Effector CD4-positive, alpha-beta T cell (primary cell): ENCODE measurements at regions not wholly inside any gene's neighbourhood (a gene's known extent, or its start where the extent isn't known, plus 50 kb on each side); places are given as distances from the start of the nearest gene placed in this dataset.

Experiments used
- DNase-seq: peaks from one replicate; pipeline ENCODE4 v3.0.0-alpha.2; 2020

DNA sequence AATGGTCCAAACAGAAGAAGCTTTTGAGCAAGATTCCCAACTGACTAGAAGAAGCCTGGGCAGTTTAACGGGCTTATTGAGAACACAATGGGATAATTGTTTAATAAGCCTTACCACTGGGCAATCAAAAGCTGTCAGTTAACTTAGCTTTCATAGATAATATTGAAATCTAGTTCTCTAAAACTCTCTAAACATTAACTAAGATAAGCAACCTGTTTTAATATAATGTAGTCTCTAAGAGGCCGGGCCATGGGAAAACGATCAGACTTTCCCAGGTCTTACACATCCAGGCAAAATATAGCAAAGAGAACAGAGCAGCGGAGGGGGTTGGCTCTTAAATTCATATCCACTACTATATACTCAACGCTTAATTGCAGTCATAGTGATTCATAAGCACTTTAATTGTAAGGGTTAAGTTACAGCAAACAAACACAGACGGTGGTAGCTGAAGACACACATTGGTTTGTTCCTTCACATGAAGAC is 128.0 kb upstream of the FAM83B start:
- DNase-seq, result no peak

DNA sequence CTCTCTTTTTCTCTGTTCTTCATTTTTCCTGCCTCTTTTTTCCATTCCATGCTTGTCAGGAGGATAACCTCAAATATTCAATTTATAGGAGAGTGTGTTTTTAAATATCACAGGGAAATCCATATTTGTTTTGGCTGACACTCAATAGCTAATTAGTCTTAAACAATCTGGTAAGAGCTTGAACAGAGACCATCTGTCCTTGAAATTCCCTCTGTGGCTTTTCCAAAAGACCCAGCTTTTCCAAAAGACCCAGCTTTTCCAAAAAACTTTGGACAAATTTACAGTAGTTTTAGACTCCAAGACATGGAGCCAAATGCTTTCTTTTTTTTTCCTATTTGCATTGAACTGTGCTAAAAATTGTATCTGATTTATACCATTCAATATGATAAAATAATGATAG is 127.4 kb upstream of the FAM83B start:
- no peak for DNase-seq

DNA sequence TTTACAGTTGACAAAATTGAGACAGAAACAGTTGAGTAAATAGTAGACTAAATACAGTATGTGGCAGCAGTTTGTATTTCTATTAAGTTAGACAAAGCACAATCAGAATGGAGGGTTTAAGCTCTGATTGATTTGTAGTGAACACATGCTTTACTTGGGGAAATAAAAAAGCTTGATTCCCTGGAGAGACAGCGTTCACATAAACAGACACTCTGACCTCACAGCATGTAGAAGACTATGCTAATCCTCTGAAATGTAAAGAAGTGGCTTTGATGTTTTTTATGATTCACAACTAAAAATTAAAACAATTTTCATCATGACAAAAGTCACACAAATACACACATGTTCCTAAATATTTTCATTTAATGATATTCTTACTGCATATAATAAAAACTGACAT is 126.9 kb upstream of the FAM83B start:
- DNase-seq, result no peak

GRCh38 chr6:54722328-54722727 is 124.2 kb upstream of the FAM83B start:
- DNase-seq, result no peak

DNA sequence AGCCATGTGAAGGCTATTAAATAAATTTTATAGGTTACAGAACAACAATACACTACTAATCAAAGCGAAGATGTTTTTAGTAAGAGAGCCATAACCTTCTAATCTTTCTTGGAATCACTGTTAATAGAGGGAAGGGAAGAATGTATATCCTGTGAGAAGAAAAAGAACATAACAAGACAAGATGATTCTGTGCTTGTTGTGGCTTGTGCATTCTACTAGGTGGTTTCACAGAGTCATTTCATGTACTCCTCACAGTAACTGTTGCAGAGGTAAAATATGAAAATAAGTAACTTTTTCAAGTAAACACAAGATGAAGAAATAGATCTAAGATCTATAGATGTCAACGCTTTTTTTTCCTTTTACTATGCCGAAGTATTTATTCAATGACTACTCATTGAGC is 116.9 kb upstream of the FAM83B start:
- no peak for DNase-seq

DNA sequence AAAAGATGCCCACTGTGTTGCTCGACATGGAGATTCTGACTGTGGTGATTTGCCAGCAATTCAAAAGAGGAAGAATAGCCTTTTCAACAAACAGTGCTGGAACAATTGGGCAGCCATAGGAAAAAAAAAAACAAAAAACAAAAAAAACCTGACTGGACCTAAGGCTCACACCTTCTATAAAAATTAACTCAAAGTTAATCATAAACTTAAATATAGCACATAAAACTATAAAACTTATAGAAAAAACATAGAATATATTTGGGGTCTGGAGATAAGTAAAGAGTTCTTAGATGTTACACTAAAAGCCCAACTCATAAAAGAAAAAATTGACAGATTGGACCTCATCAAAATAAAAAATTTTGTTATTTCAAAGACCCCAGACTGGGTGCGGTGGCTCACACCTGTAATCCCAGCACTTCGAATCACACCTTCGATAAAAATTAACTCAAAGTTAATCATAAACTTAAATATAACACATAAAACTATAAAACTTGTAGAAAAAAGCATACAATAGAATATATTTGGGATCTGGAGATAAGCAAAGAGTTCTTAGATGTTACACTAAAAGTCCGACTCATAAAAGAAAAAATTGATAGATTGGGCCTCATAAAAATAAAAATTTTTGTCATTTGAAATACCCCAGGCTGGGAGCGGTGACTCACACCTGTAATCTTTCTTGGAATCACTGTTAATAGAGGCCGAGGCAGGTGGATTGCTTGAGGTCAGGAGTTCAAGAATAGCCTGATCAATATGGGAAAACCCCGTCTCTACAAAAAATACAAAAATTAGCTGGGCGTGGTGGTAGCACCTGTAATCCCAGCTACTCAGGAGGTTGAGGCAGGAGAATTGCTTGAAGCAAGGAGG is 115.6 kb upstream of the FAM83B start:
- DNase-seq, result no peak

DNA sequence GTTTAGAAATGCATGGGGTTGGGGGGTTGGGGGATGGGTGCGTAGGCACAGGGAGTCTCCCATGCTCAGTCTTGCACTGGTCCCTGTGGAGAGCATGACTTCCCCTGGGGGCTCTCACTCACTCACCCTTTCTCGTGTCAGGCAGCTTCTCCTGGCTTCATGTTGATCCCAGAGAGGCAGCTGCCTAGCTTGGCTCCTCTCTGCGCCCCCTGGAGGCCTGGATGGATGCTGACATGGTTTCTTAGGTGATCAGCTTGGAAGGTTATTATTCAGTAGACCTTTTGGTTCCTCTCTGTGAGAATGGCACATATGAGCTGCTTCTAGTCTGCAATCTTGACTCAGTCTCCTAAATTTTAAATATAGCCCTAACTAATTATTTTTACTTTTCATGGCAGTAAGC is 109.3 kb upstream of the FAM83B start:
- no peak for DNase-seq

- DNase-seq, result no peak
Observed at GRCh38 chr6:54747955-54748354, 98.6 kb upstream of the FAM83B start.

DNA sequence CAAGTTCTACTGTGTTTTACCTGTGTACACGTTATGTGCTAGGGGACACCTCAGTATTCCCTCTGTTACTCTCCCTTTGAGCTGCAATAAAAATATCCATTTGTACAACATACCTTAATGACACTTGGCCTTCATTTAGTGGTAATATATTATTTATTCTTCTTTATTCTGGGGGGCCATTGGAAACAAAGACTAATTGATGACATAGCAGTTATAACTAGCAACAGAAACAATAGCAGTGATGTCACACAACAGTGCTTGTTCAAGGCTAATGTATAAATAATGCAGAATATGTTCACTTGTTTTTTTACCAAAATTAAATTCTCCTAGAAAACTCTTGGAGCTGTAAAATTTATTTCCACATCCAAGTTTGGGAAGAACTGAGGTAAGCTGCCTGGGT is 92.2 kb upstream of the FAM83B start:
- DNase-seq, result no peak

- DNase-seq, result no peak
Observed at GRCh38 chr6:54758340-54758739, 88.2 kb upstream of the FAM83B start.

DNA sequence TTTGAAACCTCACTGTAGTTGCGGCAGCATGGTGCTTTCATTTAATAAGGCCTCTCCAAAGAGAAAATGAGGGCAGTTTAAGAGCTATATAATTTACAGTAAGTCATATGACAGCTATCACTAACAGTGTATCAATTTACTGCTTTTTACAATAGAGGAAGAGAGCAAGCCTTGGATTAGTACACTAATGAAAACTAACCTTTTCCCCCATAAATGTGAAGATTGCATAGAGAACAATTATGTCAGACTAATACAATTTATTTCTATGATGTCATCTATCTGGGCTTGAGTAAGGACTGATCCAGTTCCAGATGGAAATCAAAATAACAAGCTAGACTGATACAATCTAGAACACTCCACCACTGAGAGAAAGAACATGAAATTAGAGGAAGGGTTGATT is 78.1 kb upstream of the FAM83B start:
- no peak for DNase-seq

DNA sequence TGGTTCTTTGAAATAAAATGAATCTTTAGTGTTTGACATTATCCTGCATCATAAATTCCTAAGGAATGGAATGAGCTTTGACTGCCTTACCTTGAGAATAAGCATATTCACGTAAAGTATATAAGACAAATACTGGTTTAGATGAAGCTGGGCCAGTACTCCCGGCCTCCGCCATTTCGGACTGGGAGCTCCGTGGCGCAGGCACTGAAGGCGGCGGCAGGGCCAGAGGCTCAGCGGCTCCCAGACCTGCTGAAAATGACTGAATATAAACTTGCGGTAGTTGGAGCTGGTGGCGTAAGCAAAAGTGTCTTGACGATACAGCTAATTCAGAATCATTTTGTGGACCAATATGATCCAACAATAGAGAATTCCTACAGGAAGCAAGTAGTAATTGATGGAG is 76.2 kb upstream of the FAM83B start:
- DNase-seq, result no peak

GRCh38 chr6:54771968-54772367 is 74.6 kb upstream of the FAM83B start:
- no peak for DNase-seq

- DNase-seq, result no peak
Observed at GRCh38 chr6:54772610-54773009, 74.0 kb upstream of the FAM83B start.

DNA sequence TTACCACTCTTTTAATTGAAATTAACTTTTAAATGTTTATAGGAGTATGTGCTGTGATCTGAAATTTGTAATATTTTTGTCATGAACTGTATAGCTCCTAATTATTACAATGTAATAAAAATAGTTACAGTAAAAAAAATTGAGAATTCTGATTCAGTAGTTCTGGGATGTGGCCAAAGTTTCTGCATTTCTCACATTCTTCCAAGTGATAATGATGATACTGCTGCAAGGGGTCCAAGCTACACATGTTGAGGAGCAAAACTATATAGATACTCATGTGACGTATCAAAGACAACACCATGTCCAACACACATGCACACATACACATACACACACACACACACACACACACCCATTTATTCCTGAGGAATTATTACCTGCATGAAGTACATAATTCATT is 71.0 kb upstream of the FAM83B start:
- DNase-seq, result no peak

- no peak for DNase-seq
Observed at GRCh38 chr6:54776891-54777290, 69.7 kb upstream of the FAM83B start.

GRCh38 chr6:54778731-54779130 is 67.8 kb upstream of the FAM83B start:
- no peak for DNase-seq

- no peak for DNase-seq
Observed at GRCh38 chr6:54784011-54784410, 62.6 kb upstream of the FAM83B start.

DNA sequence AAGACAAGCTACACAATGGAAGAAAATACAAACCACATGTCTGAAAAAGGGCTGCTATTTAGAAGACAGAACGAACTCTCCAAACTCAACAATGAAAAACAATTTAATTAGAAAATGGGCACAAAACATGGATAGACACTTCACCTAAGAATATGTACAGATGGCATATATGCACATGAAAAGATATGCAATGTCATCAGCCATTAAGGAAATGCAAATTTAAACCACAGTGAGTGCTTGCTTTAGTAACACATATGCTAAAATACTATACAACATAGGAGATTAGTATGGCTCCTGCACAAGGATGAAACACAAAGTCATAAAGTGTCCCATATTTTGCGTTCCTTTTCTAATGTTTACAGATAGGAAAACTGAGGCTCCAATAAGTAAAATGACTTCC is 60.4 kb upstream of the FAM83B start:
- no peak for DNase-seq

- DNase-seq, result no peak
Observed at GRCh38 chr6:54787825-54788224, 58.7 kb upstream of the FAM83B start.
